RWPE2 (cell line): ENCODE measurements at regions not wholly inside any gene's neighbourhood (a gene's known extent, or its start where the extent isn't known, plus 50 kb on each side); places are given as distances from the start of the nearest gene placed in this dataset.

Experiments
- ATAC-seq: fragments of 200-7000 bp; cut with Tn5 transposase; 3 replicates; pipeline ENCODE4 v1.9.1; 2021; ENCODE audit warnings: low read depth
- DNase-seq: peaks from one replicate; pipeline ENCODE4 v3.0.0-alpha.2; 2020; ENCODE audit warnings: low spot score
- H3K27ac ChIP-seq: fragments of 450-650 bp; 2 replicates; pipeline ENCODE4 v1.5.1; 2017; ENCODE audit warnings: mild to moderate bottlenecking; ENCODE audit not compliant: poor library complexity, severe bottlenecking
- H3K27me3 ChIP-seq: fragments of 250-450 bp; sonication (Bioruptor Pico); 2 replicates; pipeline ENCODE4 v1.5.1; 2021; ENCODE audit warnings: mild to moderate bottlenecking, moderate library complexity; ENCODE audit not compliant: insufficient read depth, poor library complexity, severe bottlenecking
- H3K36me3 ChIP-seq: fragments of 250-450 bp; sonication (Bioruptor Pico); 2 replicates; pipeline ENCODE4 v1.5.1; 2020; ENCODE audit warnings: low read depth, mild to moderate bottlenecking, moderate library complexity
- H3K4me1 ChIP-seq: fragments of 250-450 bp; sonication (Bioruptor Pico); 2 replicates; pipeline ENCODE4 v1.5.1; 2021; ENCODE audit warnings: mild to moderate bottlenecking, moderate library complexity; ENCODE audit not compliant: insufficient read depth, poor library complexity, severe bottlenecking
- H3K4me3 ChIP-seq: fragments of 250-450 bp; sonication (Bioruptor Pico); 2 replicates; pipeline ENCODE4 v1.5.1; 2021; ENCODE audit warnings: mild to moderate bottlenecking, moderate library complexity; ENCODE audit not compliant: severe bottlenecking
- H3K9me3 ChIP-seq: fragments of 250-450 bp; sonication (Bioruptor Pico); 2 replicates; pipeline ENCODE4 v1.5.1; 2021; ENCODE audit warnings: mild to moderate bottlenecking, moderate library complexity; ENCODE audit not compliant: severe bottlenecking
- CTCF ChIP-seq: fragments of 450-650 bp; IDR thresholded peaks from one replicate; pipeline ENCODE4 v1.5.1; 2017; ENCODE audit warnings: mild to moderate bottlenecking, moderate library complexity; ENCODE audit not compliant: poor library complexity, severe bottlenecking

DNA sequence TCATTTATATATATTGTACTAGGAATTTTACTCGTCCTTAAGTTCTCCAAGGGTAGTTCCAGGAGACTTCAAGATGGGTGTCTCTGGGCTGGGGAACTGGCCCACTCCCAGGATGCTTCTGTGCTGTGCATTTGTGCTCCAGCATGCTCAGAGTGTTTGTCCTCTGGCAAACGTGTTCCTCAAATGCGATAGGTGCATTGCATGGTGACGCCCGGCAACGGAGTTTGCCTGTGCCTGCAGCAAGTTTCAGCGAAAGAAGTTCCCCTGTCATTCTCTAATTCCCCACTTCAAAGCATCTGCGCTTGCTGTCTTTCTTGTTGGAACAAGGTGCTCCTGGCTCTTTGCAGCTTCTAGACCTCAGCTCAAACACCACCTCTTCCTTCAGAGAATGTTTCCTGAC lies 465.1 kb downstream of the GALR1 start:
- Histone ChIP-seq H3K36me3 (no peaks in the 10 kb centered on the region), H3K4me3 (no peak overlapping the region), H3K9me3 (no peaks in the 10 kb centered on the region), H3K27me3 (no peaks in the 10 kb centered on the region), H3K4me1 (no peaks in the 10 kb centered on the region), H3K27ac (no peak overlapping the region)
- no peak for TF ChIP-seq CTCF
- no peak for ATAC-seq
- no peak for DNase-seq

DNA sequence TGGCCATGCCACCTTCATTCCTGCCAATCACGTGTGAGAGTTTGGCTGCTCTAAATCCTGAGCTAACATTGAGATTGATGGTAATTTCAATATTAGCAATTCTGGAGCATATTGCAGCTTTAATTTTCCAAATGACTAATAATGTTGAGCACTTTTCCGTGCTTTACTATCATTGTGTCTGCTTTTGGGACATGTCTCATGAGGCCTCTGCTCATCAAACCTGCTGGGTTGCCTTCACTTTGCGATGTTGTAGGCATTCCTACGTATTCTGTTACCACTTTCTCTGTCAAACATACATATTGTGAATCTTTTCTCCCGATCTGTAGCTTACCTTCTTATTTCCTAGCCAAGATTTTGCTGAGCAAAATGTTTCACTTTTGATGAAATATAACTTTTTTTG lies 466.6 kb downstream of the GALR1 start:
- no peaks in the 10 kb centered on the region for H3K27me3 ChIP-seq
- no peak for ATAC-seq
- H3K4me1 ChIP-seq = no peaks in the 10 kb centered on the region
- no peak for TF ChIP-seq CTCF
- H3K4me3 ChIP-seq = no peak overlapping the region
- no peaks in the 10 kb centered on the region for H3K36me3 ChIP-seq
- DNase-seq = no peak
- no peaks in the 10 kb centered on the region for H3K9me3 ChIP-seq
- H3K27ac ChIP-seq = no peak overlapping the region

GRCh38 chr18:77733292-77733903 lies 483.8 kb downstream of the GALR1 start:
- Histone ChIP-seq H3K4me1 (no peaks in the 10 kb centered on the region), H3K27ac (no peak overlapping the region), H3K9me3 (no peaks in the 10 kb centered on the region), H3K27me3 (no peaks in the 10 kb centered on the region), H3K36me3 (no peaks in the 10 kb centered on the region), H3K4me3 (no peak overlapping the region)
- TF ChIP-seq CTCF = no peak
- ATAC-seq (no peak), DNase-seq (no peak)

DNA sequence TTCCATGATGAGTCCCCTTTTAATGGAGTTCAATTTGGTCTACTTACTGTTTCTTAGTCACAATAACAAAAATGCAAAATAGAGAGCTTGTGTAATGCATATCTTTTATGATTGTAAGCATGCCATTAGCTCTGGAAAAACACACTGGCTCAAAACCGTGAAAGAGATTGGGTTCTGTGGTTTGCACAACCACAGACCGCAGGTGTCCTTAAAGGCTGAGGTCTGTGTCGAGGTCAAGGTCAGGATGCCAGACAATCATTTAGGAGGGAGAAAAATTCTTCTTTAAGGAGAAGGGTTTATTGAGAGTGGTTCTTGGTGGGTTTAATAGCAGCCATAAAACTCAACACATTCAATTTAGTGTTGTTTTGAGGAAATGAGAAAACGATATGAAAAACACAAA lies 487.2 kb downstream of the GALR1 start:
- H3K36me3 ChIP-seq = no peaks in the 10 kb centered on the region
- ATAC-seq = no peak
- H3K4me1 ChIP-seq = no peaks in the 10 kb centered on the region
- no peaks in the 10 kb centered on the region for H3K9me3 ChIP-seq
- TF ChIP-seq CTCF = no peak
- no peaks in the 10 kb centered on the region for H3K27me3 ChIP-seq
- DNase-seq = no peak
- H3K4me3 ChIP-seq = no peak overlapping the region
- H3K27ac ChIP-seq = no peak overlapping the region

- H3K9me3 ChIP-seq = no peaks in the 10 kb centered on the region
- no peaks in the 10 kb centered on the region for H3K36me3 ChIP-seq
- no peak overlapping the region for H3K4me3 ChIP-seq
- H3K4me1 ChIP-seq = no peaks in the 10 kb centered on the region
- TF ChIP-seq CTCF = no peak
- ATAC-seq (no peak), DNase-seq (no peak)
- no peak overlapping the region for H3K27ac ChIP-seq
- no peaks in the 10 kb centered on the region for H3K27me3 ChIP-seq
Observed at GRCh38 chr18:77737405-77737804, 487.8 kb downstream of the GALR1 start.
